NOMO-1 treated with DMSO at 0.1 percent for 48 hours (cell line): ENCODE measurements at regions not wholly inside any gene's neighbourhood (a gene's known extent, or its start where the extent isn't known, plus 50 kb on each side); places are given as distances from the start of the nearest gene placed in this dataset.
"Not testable (repeated sequence)": the region's sequence is repeated elsewhere in the genome, so short reads cannot be mapped to it uniquely, and the experiment has no call there.

Source experiments
- DNase-seq: peaks from one replicate; lab custom pipeline; 2025; ENCODE audit not compliant: unreplicated experiment; lab: John Stamatoyannopoulos, UW

- DNase-seq, result no peak
Observed at GRCh38 chr2:173713904-173714555, 251.1 kb downstream of the SP3 start.

- DNase-seq, result no peak
Observed at GRCh38 chr2:173715441-173715840, 249.7 kb downstream of the SP3 start.

- DNase-seq, result no peak
Observed at GRCh38 chr2:173716458-173717052, 248.6 kb downstream of the SP3 start.

GRCh38 chr2:173719471-173719870 is 245.7 kb downstream of the SP3 start:
- no peak for DNase-seq

GRCh38 chr2:173720306-173720705 is 244.9 kb downstream of the SP3 start:
- DNase-seq, result no peak

GRCh38 chr2:173734797-173735196 is 230.4 kb downstream of the SP3 start:
- peak; percentile 16 for DNase-seq

- not testable (repeated sequence) for DNase-seq
Observed at GRCh38 chr2:173737954-173738575, 227.1 kb downstream of the SP3 start.

GRCh38 chr2:173739006-173739405 is 226.2 kb downstream of the SP3 start:
- DNase-seq, result no peak

- DNase-seq, result no peak
Observed at GRCh38 chr2:173740639-173741038, 224.5 kb downstream of the SP3 start.

GRCh38 chr2:173741759-173742158 is 223.4 kb downstream of the SP3 start:
- DNase-seq, result no peak

- no peak for DNase-seq
Observed at GRCh38 chr2:173747035-173747434, 218.1 kb downstream of the SP3 start.

- no peak for DNase-seq
Observed at GRCh38 chr2:173749315-173749714, 215.9 kb downstream of the SP3 start.

GRCh38 chr2:173750353-173750801 is 214.8 kb downstream of the SP3 start:
- no peak for DNase-seq

- DNase-seq, result no peak
Observed at GRCh38 chr2:173750831-173751230, 214.3 kb downstream of the SP3 start.

- DNase-seq, result no peak
Observed at GRCh38 chr2:173751245-173751975, 213.8 kb downstream of the SP3 start.

- no peak for DNase-seq
Observed at GRCh38 chr2:173752152-173752551, 213.0 kb downstream of the SP3 start.

- no peak for DNase-seq
Observed at GRCh38 chr2:173753441-173753840, 211.7 kb downstream of the SP3 start.

- no peak for DNase-seq
Observed at GRCh38 chr2:173754165-173754564, 211.0 kb downstream of the SP3 start.

- no peak for DNase-seq
Observed at GRCh38 chr2:173754837-173755236, 210.3 kb downstream of the SP3 start.

- no peak for DNase-seq
Observed at GRCh38 chr2:173755798-173756197, 209.4 kb downstream of the SP3 start.

GRCh38 chr2:173759959-173760358 is 205.2 kb downstream of the SP3 start:
- no peak for DNase-seq

GRCh38 chr2:173760553-173760952 is 204.6 kb downstream of the SP3 start:
- no peak for DNase-seq
